OCI-LY7 (cell line): ENCODE measurements at regions not wholly inside any gene's neighbourhood (a gene's known extent, or its start where the extent isn't known, plus 50 kb on each side); places are given as distances from the start of the nearest gene placed in this dataset.

Experiments used
- CTCF ChIP-seq: fragments of 200-600 bp; sonication (generic); conservative IDR thresholded peaks from 2 replicates; pipeline ENCODE4 v1.5.1; 2014; ENCODE audit warnings: mild to moderate bottlenecking, antibody characterized with exemption, low read length, moderate library complexity, mixed read lengths
- EZH2phosphoT487 ChIP-seq: fragments of 200-600 bp; sonication (generic); IDR thresholded peaks from 2 replicates; pipeline ENCODE4 v1.6.1; 2018; ENCODE audit warnings: low read depth, borderline replicate concordance, mild to moderate bottlenecking, mixed run types, antibody characterized with exemption, low read length, moderate library complexity, mixed read lengths

DNA sequence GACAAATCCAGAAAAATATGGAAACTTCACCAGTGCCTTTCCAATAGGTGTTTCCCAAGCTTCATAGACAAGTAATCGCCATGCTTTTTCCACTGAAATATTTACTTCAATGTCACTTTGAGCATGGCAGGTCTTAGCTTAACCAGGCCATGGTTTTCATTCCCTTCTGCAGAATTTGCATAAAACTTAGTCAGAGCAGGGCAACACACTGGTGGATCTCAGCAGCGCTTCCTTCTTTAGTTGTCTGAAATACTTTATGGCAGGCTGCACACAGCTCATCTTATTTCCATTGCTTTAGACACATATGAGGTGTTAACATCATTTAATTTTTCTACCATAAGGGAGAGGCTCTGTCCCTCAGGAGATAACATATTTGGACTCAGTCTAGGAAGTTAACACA lies 102.9 kb upstream of the AHR start:
- no peak for TF ChIP-seq CTCF
- no peak for TF ChIP-seq EZH2phosphoT487
